H9 (cell line): ENCODE measurements at regions not wholly inside any gene's neighbourhood (a gene's known extent, or its start where the extent isn't known, plus 50 kb on each side); places are given as distances from the start of the nearest gene placed in this dataset.

ENCODE experiments used
- DNase-seq: peaks from one replicate; pipeline ENCODE4 v3.0.0-alpha.2; 2017
- H2AFZ ChIP-seq: one replicate; pipeline ENCODE4 v1.6.1; 2013; ENCODE audit warnings: mild to moderate bottlenecking, low read length, control low read depth, moderate library complexity
- H2AK5ac ChIP-seq: 2 replicates; pipeline ENCODE4 v1.6.1; 2013; ENCODE audit warnings: low read length, control low read depth, mixed read lengths; ENCODE audit not compliant: insufficient read length
- H2BK120ac ChIP-seq: one replicate; pipeline ENCODE4 v1.6.1; 2013; ENCODE audit warnings: low read depth, mild to moderate bottlenecking, low read length, control low read depth, inconsistent platforms; ENCODE audit not compliant: poor library complexity, severe bottlenecking
- H2BK12ac ChIP-seq: 2 replicates; pipeline ENCODE4 v1.6.1; 2013; ENCODE audit warnings: low read length, control low read depth, mixed read lengths, low read depth; ENCODE audit not compliant: insufficient read length
- H2BK15ac ChIP-seq: 2 replicates; pipeline ENCODE4 v1.6.1; 2013; ENCODE audit warnings: low read depth, low read length, control low read depth
- H2BK20ac ChIP-seq: one replicate; pipeline ENCODE4 v1.6.1; 2013; ENCODE audit warnings: low read depth, mild to moderate bottlenecking, low read length, control low read depth, inconsistent platforms; ENCODE audit not compliant: poor library complexity, severe bottlenecking
- H2BK5ac ChIP-seq: 2 replicates; pipeline ENCODE4 v1.6.1; 2013; ENCODE audit warnings: low read length, control low read depth, mixed read lengths; ENCODE audit not compliant: insufficient read length
- H3K14ac ChIP-seq: 2 replicates; pipeline ENCODE4 v1.6.1; 2013; ENCODE audit warnings: low read length, control low read depth; ENCODE audit not compliant: insufficient read depth
- H3K18ac ChIP-seq: 2 replicates; pipeline ENCODE4 v1.6.1; 2013; ENCODE audit warnings: low read depth, mild to moderate bottlenecking, mixed read lengths, low read length, control low read depth; ENCODE audit not compliant: insufficient read length
- H3K23ac ChIP-seq: 2 replicates; pipeline ENCODE4 v1.6.1; 2013; ENCODE audit warnings: low read length, control low read depth, mixed read lengths, low read depth; ENCODE audit not compliant: insufficient read length
- H3K23me2 ChIP-seq: 2 replicates; pipeline ENCODE4 v1.6.1; 2013; ENCODE audit warnings: low read depth, mild to moderate bottlenecking, mixed read lengths, low read length, control low read depth; ENCODE audit not compliant: insufficient read length, poor library complexity, severe bottlenecking
- H3K27ac ChIP-seq: 2 replicates; pipeline ENCODE4 v1.5.1; 2013; ENCODE audit warnings: low read length, control low read depth, mixed read lengths, low read depth; ENCODE audit not compliant: insufficient read length
- H3K27me3 ChIP-seq: 2 replicates; pipeline ENCODE4 v1.6.1; 2013; ENCODE audit warnings: low read length, control low read depth, inconsistent platforms; ENCODE audit not compliant: insufficient read depth
- H3K4ac ChIP-seq: 2 replicates; pipeline ENCODE4 v1.6.1; 2013; ENCODE audit warnings: low read depth, mild to moderate bottlenecking, control low read depth, inconsistent platforms, low read length, moderate library complexity
- H3K4me1 ChIP-seq: 2 replicates; pipeline ENCODE4 v1.6.1; 2013; ENCODE audit warnings: low read length, control low read depth, inconsistent platforms; ENCODE audit not compliant: insufficient read depth
- H3K4me2 ChIP-seq: 2 replicates; pipeline ENCODE4 v1.6.1; 2013; ENCODE audit warnings: low read length, control low read depth, mixed read lengths; ENCODE audit not compliant: insufficient read length, insufficient read depth
- H3K56ac ChIP-seq: 2 replicates; pipeline ENCODE4 v1.6.1; 2013; ENCODE audit warnings: low read depth, mild to moderate bottlenecking, mixed read lengths, low read length, control low read depth; ENCODE audit not compliant: insufficient read length
- H3K79me1 ChIP-seq: 2 replicates; pipeline ENCODE4 v1.6.1; 2013; ENCODE audit warnings: low read depth, mild to moderate bottlenecking, moderate library complexity, low read length, control low read depth, inconsistent platforms; ENCODE audit not compliant: insufficient read depth, poor library complexity, severe bottlenecking
- H3K79me2 ChIP-seq: 2 replicates; pipeline ENCODE4 v1.6.1; 2013; ENCODE audit warnings: low read length, control low read depth, inconsistent platforms; ENCODE audit not compliant: insufficient read depth
- H3K9ac ChIP-seq: 2 replicates; pipeline ENCODE4 v1.6.1; 2013; ENCODE audit warnings: low read length, control low read depth, mixed read lengths; ENCODE audit not compliant: insufficient read length; ENCODE audit errors: extremely low read depth
- H3K9me3 ChIP-seq: one replicate; pipeline ENCODE4 v1.6.1; 2013; ENCODE audit warnings: low read depth, low read length, inconsistent platforms; ENCODE audit not compliant: control insufficient read depth
- H3T11ph ChIP-seq: one replicate; pipeline ENCODE4 v1.6.1; 2013; ENCODE audit warnings: mild to moderate bottlenecking, low read length, control low read depth, inconsistent platforms
- H4K20me1 ChIP-seq: one replicate; pipeline ENCODE4 v1.6.1; 2013; ENCODE audit not compliant: control insufficient read depth, insufficient read length, insufficient read depth
- H4K5ac ChIP-seq: 2 replicates; pipeline ENCODE4 v1.6.1; 2013; ENCODE audit warnings: low read depth, mild to moderate bottlenecking, mixed read lengths, low read length, control low read depth; ENCODE audit not compliant: insufficient read length
- H4K8ac ChIP-seq: replicated peaks from 2 replicates; pipeline ENCODE4 v1.6.1; 2013; ENCODE audit warnings: low read length, control low read depth, mixed read lengths, low read depth; ENCODE audit not compliant: insufficient read length
- H4K91ac ChIP-seq: 2 replicates; pipeline ENCODE4 v1.6.1; 2013; ENCODE audit warnings: low read depth, mild to moderate bottlenecking, moderate library complexity, mixed read lengths, low read length, control low read depth; ENCODE audit not compliant: insufficient read length
- H3K27ac Mint-ChIP-seq, 3 experiments: 2 replicates in 2 of 3; 3 replicates in 1 of 3; pipeline ENCODE4 v1.8.0; 2020 to 2021; ENCODE audit warnings: mixed read lengths in 3 of 3, mild to moderate bottlenecking in 1 of 3, moderate library complexity in 1 of 3
- H3K27me3 Mint-ChIP-seq: 2 replicates; pipeline ENCODE4 v1.8.0; 2021; ENCODE audit warnings: low read depth, mild to moderate bottlenecking, moderate library complexity, mixed read lengths
- H3K36me3 Mint-ChIP-seq, 3 experiments: 2 replicates in 2 of 3; 3 replicates in 1 of 3; pipeline ENCODE4 v1.8.0; 2020 to 2021; ENCODE audit warnings: low read depth in 3 of 3, mixed read lengths in 3 of 3; ENCODE audit not compliant: insufficient read depth in 1 of 3
- H3K4me1 Mint-ChIP-seq, 2 experiments: 2 replicates each; pipeline ENCODE4 v1.8.0; 2020; ENCODE audit warnings: mixed read lengths in 2 of 2
- H3K4me3 Mint-ChIP-seq, 2 experiments: 2 replicates in 1 of 2; 3 replicates in 1 of 2; pipeline ENCODE4 v1.8.0; 2020 to 2021; ENCODE audit warnings: mild to moderate bottlenecking in 2 of 2, mixed read lengths in 2 of 2, moderate library complexity in 1 of 2
- H3K9me3 Mint-ChIP-seq, 2 experiments: 2 replicates in 1 of 2; 3 replicates in 1 of 2; pipeline ENCODE4 v1.8.0; 2020; ENCODE audit warnings: mild to moderate bottlenecking in 2 of 2, mixed read lengths in 2 of 2, moderate library complexity in 1 of 2
- CTCF ChIP-seq: fragments of 200-600 bp; sonication (generic); conservative IDR thresholded peaks from 3 replicates; pipeline ENCODE4 v1.8.0; 2021; ENCODE audit warnings: antibody characterized with exemption, mild to moderate bottlenecking
- WGBS: extraction: QIAGEN DNeasy Blood & Tissue Kit; methylation state at CpG from one replicate; pipeline ENCODE4 v1.1.7; 2013; ENCODE audit warnings: missing lambda C conversion rate, low lambda C conversion rate, mixed read lengths; ENCODE audit not compliant: insufficient read length; ENCODE audit errors: extremely low coverage; 5-methylcytosine and 5-hydroxymethylcytosine counted together

DNA sequence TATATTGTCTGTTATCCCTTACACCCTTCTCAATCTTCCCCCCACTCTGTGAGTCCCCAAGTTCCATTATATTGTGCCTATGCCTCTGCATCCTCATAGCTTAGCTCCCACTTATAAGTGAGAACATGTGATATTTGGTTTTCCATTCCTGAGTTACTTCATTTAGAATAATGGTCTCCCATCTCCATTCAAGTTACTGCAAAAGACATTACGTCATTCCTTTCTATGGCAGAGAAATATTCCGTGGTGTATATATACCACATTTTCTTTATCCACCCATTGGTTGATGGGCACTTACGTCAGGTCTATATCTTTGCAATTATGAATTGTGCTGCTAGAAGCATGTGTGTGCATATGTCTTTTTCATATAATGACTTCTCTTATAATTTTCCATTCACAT is 54.8 kb upstream of the SGCD start:
- Mint-ChIP-seq H3K27me3 (no peaks in the 10 kb centered on the region), H3K36me3 (peaks cover 0 to 5% (median 4%) of the 10 kb centered on the region in 3 experiments; a peak in 3 of 7 replicates), H3K4me3 (no peak overlapping the region), H3K9me3 (peaks cover 6 to 7% of the 10 kb centered on the region in 2 experiments; a peak in 4 of 5 replicates), H3K27ac (no peak overlapping the region), H3K4me1 (peaks cover 3 to 5% of the 10 kb centered on the region in 2 experiments)
- no peak overlapping the region for H3T11ph ChIP-seq
- no peak for TF ChIP-seq CTCF
- H3K4me1 ChIP-seq: no peaks in the 10 kb centered on the region
- DNase-seq: no peak
- no peak overlapping the region for H3K9ac ChIP-seq
- no peak overlapping the region for H3K23ac ChIP-seq
- H2BK15ac ChIP-seq: no peak overlapping the region
- no peak overlapping the region for H3K56ac ChIP-seq
- no peak overlapping the region for H4K5ac ChIP-seq
- no peaks in the 10 kb centered on the region for H4K20me1 ChIP-seq
- no peak overlapping the region for H2BK20ac ChIP-seq
- no peak overlapping the region for H3K18ac ChIP-seq
- no peaks in the 10 kb centered on the region for H3K79me2 ChIP-seq
- H2BK5ac ChIP-seq: no peak overlapping the region
- H3K79me1 ChIP-seq: no peaks in the 10 kb centered on the region
- H4K8ac ChIP-seq: no peak overlapping the region
- no peak overlapping the region for H4K91ac ChIP-seq
- H2AFZ ChIP-seq: no peak overlapping the region
- no peak overlapping the region for H2BK120ac ChIP-seq
- no peaks in the 10 kb centered on the region for H3K23me2 ChIP-seq
- H2BK12ac ChIP-seq: no peak overlapping the region
- H3K9me3 ChIP-seq: no peaks in the 10 kb centered on the region
- H3K4ac ChIP-seq: no peak overlapping the region
- H3K27ac ChIP-seq: no peak overlapping the region
- H2AK5ac ChIP-seq: no peak overlapping the region
- H3K27me3 ChIP-seq: no peaks in the 10 kb centered on the region
- no peak overlapping the region for H3K14ac ChIP-seq
- no CpG with 5 or more reads among the region's 3 CpGs for WGBS
- no peak overlapping the region for H3K4me2 ChIP-seq
